HG03045 (cell line): ENCODE measurements at regions not wholly inside any gene's neighbourhood (a gene's known extent, or its start where the extent isn't known, plus 50 kb on each side); places are given as distances from the start of the nearest gene placed in this dataset.
A peak's percentile ranks its signal among the peaks of the same experiment; 100 is the strongest.
"Not testable (repeated sequence)": the region's sequence is repeated elsewhere in the genome, so short reads cannot be mapped to it uniquely, and the experiment has no call there.

Experiments used
- ATAC-seq: cut with Tn5 transposase; IDR thresholded peaks from one replicate; pipeline ENCODE4 v1.9.1; 2021; ENCODE audit warnings: mild to moderate bottlenecking, moderate library complexity; ENCODE audit not compliant: unreplicated experiment

DNA sequence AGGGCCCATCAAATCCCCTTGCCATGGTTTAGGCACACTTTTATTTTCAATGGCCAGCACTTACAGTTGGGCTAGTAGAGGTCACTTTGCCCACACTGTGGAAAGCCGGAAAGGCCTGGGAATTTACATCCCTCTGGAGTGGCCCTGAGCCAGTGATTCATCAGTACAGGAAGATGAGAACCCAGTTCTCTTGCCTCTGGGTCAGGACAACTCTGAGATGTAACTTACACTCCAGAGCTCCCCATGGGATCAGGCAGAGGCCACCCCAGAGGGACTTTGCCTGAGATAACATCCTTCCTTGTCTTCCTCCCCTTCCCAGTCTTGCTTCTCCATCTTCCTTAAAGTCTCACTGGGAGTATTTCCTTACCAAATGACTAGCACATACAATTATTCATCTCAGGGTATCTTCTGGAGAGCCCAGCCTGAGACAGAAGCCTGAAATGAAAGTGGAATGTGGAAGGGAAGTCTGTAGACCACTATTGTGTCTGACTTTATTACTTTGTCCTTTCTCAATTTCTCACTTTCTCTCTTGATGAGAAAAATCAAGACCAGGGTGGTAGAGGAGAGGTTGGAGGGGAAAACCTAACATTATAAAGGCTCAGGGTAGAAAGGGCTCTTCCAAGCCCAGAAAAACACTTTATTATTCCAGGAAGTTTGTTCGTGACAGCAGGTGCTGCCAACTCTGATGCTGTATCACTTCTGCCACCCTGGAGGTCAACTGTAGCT lies 220.8 kb downstream of the ZNF621 start:
- no peak for ATAC-seq

DNA sequence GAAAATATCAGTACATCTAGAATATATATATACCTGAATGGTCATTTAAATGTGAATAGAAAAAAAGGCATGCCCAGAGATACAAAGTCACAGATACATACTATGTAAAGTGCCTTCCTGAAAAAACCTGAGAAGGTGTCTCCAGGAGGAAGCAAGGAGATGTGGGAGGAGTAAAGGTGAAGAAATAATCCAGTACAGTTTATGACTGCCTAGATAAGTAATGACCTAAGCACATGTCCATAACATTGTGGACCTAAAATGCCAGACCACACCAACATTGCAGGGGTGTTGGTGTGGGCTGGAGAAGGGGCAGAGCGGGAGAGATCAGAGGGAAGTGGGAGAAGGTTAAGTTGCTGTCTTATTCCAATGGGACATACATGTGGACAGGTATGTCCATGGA lies 226.9 kb downstream of the ZNF621 start:
- ATAC-seq: no peak

DNA sequence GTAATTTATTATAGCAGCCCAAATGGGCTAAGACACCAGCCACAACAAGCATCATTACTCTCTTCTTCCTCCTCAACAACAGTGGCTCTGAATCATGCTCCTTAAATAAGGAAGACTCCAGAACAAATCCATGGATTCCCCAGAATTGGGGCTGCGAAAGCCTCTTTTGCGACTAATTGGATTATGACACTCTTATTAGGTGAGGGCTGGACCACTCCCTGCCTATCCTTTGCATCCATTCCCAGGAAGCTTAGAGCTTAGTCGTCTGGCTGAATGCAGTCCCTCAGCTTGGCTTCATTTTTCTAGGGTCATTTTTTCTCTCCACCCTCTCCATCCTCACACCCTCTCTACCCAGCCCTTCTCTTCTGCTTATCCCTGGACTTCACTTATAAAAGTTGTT lies 227.7 kb downstream of the ZNF621 start:
- no peak for ATAC-seq

DNA sequence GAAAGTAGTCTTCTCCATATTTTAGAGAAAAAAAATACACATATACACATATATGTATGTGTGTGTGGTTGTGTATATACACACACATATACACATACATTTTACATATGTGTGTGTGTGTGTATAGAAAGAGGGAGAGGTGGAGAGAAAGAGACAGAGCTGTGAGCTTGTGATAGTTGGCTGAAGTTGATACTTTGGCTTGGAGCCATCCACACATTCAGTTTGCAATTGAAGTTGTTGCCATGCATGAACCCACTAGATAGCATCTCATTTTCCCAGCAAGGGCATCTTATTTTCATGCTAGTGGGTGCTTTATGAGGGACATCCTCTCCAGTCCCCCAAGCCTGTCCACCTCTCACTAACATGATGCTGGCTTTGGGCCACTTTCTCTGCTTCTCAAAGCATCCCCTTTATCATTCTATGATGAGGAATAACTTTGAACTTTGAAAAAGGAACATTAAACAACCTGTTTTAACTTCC lies 228.6 kb downstream of the ZNF621 start:
- no peak for ATAC-seq

DNA sequence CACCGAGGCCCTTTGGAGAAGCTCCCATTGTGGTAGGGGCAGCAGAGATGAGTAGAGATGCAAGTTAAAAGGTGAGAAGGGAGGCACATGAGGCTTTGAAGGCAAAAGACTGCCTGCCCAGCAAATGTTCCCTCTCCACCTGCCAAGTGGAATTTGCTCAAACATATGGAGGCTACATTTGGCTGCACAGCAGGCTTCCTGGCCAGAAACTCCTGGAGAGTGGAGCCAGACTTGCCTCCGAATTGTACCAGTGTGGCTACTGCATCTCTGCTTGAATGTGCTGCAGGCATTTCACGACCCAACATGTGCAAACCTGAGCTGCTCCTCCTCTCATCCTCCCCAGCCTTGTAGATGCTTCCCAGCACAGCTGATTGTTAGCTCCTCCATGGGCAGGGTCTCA lies 229.2 kb downstream of the ZNF621 start:
- ATAC-seq: no peak

DNA sequence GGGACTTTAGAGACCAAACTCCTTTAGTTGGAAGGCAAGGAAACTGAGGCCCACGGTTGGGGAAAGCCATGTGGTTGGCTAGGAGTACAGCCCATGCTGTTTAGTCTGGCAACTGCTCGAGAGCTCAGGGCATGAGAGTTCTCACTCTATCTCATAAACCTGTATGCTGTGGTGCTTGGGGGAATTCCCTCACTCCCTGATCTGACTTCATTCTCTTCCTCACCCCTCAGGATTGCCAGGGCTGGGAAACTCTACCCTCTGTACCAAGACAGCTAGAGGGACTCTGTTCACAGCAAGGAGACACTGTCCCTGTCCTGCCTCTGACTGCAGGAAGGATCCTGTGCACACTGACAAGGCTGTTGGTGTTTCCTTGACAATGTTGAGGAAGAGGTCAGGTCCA lies 230.2 kb downstream of the ZNF621 start:
- no peak for ATAC-seq

DNA sequence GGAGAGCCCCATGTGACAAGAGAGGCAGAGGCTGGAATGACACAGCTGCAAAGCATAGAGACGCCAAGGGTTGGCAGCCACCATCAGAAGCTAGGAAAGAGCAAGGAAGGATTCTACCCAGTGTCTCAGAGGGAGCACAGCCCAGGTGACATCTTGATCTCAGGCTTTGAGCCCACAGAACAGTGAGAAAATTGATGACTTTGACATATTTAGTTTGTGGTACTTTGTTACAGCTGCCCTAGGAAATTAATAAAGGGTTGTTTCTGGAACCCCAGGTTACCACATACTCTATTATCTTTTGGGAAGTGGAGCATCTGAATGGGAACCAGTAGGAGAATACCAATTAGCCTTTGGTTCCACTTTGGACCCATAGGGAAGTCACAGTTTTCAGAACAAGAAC lies 231.7 kb downstream of the ZNF621 start:
- no peak for ATAC-seq

DNA sequence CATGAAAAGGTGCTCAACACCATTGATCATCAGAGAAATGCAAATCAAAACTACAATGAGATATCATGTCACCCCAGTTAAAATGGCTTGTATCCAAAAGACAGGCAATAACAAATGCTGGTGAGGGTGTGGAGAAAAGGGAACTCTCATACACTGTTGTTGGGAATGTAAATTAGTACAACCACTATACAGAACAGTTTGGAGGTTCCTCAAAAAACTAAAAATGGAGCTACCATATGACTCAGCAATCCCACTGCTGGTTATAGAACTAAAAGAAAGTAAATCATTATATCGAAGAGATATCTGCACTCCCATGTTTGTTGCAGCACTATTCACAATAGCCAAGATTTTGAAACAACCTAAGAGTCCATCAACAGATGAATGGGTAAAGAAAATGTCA lies 238.0 kb downstream of the ZNF621 start:
- not testable (repeated sequence) for ATAC-seq

DNA sequence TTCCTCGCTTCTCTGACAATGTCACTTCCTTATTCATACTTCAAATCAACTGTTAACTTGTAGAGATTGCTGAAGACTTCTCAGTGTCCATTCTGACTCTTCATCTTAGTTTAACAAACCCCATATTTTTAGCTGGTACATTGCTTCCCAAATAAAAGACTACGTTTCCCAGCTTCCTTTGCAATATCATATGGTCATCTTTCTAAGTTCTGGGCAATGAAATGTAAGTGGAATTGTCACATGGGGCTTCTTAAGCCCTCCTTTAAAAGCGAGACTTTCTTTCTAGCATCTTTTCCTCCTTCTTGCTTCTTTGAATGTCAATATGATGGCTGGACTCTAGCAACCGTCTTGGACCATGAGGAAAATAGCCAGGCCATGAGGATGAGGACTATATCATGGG lies 239.0 kb downstream of the ZNF621 start:
- no peak for ATAC-seq

DNA sequence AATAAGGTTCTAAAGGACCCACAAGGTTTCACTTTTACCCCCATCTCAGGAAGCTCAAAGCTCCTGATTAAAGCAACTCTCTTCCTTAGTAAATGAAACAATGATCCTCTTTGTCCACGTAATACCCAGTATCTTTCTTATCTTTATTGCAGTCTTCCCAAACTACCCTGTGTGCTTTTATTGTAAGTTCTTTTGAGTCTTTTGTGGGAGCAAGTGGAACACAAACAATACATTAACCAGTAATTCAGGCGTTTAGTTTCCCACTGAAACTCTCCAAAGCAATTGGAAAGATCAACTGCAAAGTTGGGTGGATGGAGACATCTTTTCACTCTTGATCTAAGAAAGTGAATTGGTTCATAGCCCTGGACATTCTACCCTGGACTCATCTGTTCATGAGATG lies 240.0 kb downstream of the ZNF621 start:
- ATAC-seq: no peak

DNA sequence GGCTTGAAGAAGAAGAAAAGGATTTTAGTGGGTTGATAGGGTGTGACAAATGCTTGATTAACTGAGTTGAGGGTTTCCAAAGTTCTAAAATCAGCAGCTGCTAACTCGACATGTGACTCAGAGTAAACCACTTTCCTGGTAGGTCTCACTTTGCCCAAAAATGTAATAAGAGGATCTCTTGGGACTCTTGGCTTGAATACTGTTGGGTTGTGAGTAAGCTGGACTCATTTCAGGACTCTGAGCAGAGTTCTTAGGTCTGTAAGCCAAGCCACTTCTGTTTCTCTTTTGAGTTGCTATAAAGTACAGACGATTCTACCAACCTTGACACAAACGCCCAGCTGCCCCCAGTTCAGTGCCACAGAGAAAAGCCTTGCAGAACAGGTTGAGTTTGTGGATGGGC lies 241.1 kb downstream of the ZNF621 start:
- ATAC-seq: peak; percentile 72

DNA sequence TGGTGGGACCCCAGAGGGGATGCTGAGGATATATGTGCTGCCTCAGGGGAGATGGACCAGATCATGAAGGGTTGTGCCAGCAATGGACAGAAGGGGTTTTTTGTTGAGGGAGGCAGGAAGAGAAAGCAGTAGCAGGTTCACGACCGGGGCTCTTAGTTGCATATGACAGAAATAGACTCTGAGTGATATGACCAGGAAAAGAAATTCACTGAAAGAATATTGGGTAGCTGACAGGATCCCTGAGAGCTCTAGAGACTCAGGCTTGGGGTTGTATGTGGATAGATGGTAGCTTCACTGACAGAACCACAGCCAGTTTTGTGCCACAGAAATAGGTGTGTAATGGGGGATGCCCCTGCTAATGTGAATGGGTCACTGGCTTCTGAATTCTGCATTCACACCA lies 241.6 kb downstream of the ZNF621 start:
- peak; percentile 22 for ATAC-seq

DNA sequence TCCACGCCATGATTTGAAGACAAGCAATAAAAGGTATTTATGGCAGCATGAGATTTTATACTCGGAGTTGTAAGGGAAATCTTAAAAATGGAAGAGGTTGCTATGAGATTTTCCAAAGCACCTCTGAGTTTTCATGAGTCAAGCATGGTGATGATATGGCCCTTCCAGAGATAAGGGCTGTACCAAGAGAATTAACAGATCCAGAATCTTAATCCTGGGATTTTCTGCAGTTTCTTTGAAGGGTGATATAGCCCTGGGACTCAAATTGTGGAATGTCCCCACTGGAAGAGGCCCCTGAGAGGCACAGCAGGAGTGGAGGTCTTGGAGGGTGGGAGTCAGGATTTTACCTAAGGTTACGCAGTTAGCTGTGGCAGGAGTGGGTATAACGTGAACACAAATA lies 243.3 kb downstream of the ZNF621 start:
- no peak for ATAC-seq

DNA sequence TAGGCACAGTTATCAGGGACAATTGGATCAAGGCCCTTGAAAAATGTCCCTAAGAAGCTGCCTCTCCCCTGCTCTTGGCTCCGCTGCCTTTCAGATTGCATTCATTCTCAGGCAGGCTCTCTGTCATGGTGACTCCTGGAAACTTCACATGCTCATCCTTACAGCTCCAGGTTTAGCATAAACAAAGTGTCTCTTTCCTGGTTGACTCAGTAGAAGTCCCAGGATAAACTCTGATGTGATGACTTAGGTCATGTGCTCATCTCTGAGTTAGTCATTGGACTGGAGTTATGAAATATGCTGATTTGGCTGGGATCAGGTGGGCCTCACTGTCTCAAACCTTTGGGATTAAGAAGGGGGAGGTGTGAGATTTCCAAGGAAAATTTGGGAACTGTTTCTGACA lies 243.8 kb downstream of the ZNF621 start:
- no peak for ATAC-seq

DNA sequence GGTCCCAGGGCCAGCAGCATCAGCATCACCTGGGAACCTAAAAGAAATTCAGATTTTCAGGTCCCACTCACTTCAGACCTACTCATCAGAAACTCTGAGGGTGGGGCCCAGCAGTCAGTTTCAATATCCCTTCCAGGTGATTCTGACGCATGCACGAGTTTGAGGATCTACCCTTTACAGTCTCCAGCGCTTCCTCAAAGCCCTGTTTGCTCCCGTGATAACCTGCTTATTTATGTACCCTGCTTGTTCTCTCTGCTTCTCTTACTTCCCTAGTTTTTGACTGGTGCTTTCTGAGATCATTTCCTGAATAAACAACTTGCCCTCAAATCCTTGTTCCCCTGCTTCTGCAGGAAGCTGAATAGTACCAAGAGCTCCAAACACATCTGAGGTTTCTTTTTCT lies 245.3 kb downstream of the ZNF621 start:
- no peak for ATAC-seq

DNA sequence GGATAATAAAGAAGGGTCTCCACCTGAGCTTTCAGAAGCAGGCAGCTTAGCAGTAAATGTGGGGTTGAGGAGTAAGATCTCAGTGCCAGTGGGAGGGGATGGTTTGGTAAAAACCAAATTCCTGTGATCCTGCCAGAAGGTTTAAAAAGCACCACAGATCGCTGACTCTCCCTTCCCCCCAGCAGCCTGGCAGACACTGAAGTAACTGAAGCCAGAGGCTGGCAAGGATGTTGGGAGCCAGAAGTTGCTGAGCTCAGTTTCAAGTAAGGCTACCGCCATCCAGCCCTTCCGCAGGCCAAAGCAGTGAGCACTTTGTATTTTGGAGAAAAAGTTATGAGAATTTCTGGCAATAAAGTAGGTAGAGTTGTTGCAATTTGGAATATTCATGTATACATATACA lies 246.4 kb downstream of the ZNF621 start:
- ATAC-seq: no peak

DNA sequence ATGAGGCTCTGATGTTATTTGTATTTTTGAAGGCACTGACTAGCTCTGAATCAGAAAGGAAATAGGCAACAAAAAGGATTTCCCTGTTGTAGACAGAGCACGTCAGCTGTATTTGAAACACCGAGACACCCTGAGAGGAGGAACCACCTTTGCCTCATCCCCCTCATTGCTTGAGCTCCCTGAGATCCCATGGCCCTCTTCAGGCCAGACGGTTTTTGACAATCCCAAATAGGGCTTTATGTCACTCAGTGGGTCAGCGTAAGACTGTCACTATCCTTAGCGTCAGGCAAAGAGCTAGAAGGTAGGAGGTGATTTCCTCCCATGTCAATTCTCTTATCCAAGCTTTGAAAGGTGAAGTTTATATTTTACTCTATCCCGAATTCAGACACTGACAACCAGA lies 254.3 kb downstream of the ZNF621 start:
- ATAC-seq: no peak

DNA sequence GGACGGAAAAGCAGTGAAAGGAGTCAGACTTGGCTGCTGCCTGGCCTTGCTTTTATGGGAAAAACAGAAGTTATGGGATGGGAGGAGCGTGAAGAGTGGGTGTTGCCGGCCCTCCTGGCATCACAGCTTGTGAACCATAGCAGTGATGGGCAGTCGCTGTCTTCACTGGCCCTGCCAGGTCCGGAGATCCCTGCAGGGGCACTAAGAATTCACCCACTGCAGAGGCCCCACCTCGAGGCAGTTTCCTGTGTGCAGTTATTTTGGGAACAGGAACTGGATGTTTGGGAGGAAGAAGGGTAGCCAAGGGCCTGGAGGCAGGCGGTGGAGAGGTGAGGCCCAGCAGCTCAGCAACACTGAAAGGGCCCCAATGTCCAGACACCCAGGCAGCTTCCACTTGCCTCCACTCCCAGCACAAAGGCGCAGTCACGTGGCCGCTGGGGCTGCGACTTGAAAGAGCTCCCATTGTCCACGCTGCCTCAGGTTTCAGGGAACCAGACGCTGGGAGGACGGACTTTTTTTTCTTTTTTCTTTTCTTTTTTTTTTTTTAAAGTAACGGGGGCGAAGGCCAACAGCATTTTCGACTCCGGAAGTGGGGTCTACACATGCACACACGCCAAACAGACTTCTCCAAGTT lies 255.6 kb downstream of the ZNF621 start:
- no peak for ATAC-seq

DNA sequence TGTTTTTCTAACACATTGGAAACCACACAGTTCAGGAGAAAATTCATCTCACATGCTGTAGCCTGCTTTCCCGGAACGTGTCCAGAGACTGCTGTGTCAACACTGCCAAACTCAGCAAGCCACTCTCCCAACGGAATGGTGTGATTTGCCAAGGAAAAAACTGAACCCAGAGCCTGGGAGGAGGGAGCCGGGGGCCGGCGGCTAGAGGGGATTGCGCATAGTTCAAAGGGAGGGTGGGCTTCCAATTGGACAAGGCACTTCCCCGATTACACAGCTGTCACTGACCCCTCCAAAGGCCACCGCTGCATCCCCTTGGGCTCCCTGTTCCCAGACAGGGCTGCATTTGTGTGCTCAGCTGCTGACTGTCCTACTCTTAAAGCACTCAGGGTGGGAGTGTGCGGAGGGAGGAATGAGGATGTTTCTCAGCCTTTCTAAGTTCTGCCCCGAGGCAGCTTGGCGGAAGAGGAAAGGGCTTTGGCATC lies 256.2 kb downstream of the ZNF621 start:
- no peak for ATAC-seq

DNA sequence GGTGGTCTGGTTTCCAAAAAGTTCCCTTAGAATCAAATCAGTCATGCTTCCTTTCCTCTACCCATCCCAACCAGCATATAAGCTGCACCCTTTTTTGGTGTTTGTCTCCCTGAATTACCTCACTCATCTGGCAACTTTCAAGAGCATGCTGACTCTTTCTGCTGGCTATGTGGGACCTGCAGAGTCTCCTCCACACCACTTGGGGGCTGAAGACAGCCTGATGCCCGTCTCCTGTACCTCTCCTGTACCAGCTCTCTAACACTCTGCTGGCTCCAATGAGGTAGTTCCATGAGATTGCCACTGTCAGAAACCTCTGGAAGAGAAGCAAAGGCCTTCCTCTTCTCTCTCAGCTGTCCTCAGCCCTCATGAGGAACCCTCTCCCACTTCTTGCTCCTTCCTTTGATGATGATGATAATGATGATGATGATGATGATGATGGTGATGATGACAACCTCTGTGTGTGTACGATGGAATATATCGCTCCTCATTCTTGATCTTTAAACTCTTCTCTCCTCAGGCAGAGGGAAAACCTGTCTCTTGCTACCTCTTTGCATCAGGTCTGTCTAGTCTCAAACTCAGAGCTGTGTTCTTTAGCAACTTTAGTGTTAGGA lies 257.5 kb downstream of the ZNF621 start:
- ATAC-seq: no peak

DNA sequence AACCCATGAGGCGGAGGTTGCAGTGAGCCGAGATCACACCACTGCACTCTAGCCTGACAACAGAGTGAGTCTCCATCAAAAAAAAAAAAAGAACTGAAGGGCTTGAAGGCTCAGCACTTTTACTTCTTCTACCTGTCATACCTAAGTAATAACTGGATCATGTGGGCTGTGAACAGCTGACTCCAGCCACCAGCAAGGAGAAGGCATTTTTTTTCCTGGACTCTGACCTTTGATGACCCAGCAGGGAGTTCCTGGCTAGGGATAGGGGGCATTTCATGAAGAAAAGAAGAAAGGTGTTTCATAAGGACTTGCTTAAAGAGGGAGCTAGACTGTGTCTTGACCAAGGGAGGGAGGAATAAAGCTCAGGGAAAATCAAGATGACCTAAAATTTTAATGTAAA lies 266.0 kb downstream of the ZNF621 start:
- ATAC-seq: no peak

DNA sequence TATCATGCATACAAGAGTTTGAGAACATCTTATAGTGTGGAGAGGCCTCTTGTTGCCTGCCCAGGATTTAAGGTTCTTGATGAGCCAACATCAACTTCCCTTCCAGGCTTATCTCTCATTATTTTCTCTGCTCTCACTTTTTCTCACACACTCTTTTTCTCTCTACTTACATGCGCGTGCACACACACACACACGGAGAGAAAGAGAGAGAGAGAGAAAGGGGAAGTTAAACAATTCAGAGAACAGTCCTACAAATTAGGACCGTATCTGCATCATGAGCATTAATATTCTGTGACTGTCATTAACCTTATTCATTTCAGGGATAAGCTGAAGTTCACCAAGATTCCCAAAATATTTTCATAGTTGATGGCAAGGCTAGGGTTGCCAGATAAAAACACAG lies 269.0 kb downstream of the ZNF621 start:
- no peak for ATAC-seq
